Fibroblast of upper back skin (primary cell): ENCODE measurements at regions not wholly inside any gene's neighbourhood (a gene's known extent, or its start where the extent isn't known, plus 50 kb on each side); places are given as distances from the start of the nearest gene placed in this dataset.
"Not testable (repeated sequence)": the region's sequence is repeated elsewhere in the genome, so short reads cannot be mapped to it uniquely, and the experiment has no call there.

Experiments used
- DNase-seq: peaks from one replicate; pipeline ENCODE4 v3.0.0-alpha.2; 2013

DNA sequence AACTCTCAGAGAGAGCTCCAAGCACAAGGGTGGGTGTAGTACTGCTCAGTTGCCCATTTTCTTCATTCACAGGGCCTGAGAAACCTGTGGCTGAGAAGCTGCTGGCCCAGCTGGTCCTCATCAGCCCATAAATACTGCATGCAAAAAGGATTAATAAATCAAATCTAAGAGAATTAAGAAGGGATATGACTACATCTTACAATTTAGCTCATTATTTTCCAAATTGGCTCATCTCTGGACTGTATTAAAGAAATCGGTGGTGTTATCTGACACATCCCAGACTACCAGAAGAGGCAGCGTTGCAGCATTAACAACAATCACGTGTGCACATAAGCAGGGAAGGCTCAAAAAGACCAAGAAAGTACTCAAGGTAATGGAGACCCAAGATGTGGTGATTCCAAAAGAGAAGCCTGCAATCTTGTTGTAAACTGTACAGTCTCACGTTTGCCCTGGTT is 90.7 kb downstream of the CD24 start:
- DNase-seq: no peak

DNA sequence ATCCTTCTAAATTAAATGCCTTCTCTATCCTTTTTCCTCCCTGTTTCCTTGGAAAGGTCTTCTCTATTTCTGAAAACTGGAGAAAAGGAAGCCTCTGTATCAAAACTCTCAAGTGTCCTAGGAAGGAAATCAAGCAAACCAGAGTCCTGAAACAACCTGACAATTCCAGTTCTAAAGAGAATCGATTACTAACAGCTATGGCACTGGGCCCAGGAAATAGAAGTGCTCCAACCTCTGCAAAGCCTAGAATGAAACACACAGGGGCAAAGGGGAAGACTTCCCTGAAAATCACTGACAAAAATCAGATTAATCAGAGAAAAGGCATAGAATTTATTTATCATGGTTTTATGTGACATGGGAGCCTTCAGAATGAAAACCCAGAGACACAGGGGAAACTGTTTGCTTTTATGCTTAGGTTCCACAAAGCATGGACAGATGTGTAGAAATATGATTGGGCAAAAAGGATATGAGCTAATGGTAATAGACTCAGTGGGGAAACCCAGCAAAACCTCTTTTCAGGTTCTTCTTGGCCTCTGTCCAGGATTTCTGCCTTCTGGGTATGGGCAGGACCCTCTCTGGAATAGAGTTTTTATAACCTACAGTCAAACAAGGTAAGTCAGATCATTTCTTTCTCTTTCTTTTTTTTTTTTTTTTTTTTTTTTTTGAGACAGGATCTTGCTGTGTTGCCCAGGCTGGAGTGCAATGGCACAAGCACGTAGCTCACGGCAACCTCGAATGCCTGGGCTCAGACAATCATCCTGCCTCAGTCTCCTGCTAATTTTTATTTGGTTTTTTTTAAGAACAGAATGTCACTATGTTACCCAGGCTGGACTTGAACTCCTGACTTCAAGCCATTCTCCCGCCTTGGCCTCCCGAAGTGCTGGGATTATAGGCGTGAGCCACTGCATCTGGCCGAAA is 91.7 kb downstream of the CD24 start:
- no peak for DNase-seq

DNA sequence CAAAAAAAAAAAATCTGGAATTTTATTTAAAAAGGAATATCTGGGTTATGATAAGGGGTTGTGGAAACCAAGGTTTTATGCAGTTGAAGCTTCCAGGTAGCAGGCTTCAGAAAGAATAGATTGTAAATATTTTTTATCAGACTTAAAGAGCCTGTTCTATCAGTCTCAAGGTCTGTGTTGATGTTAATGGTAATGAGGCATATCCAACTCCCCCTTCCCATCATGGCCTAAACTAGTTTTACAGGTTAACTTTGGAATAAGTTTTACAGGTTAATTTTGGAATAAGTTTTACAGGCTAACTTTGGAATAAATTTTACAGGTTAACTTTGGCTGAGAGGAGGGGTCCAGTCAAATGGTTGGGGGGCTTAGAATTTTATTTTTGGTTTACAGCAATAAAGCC is 92.4 kb downstream of the CD24 start:
- DNase-seq: no peak

DNA sequence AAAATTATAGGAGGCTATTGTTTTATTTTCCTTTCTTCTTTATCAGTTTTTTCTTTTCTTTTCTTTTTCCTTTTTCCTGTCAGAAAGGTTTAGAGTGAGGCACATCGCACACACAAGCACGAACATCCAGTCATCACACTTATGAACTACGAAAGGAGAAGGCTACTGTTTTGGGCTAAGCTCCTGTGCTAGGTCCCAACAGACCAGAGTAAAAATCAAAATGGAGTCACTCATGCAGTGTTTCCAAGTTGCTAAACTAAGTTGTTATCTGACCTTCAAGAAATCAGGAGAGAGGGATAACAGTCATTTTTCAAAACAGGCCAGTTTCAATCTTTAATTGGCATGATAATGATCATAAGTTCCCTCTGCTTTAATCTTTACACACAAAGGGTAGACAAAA is 93.6 kb downstream of the CD24 start:
- DNase-seq: no peak

DNA sequence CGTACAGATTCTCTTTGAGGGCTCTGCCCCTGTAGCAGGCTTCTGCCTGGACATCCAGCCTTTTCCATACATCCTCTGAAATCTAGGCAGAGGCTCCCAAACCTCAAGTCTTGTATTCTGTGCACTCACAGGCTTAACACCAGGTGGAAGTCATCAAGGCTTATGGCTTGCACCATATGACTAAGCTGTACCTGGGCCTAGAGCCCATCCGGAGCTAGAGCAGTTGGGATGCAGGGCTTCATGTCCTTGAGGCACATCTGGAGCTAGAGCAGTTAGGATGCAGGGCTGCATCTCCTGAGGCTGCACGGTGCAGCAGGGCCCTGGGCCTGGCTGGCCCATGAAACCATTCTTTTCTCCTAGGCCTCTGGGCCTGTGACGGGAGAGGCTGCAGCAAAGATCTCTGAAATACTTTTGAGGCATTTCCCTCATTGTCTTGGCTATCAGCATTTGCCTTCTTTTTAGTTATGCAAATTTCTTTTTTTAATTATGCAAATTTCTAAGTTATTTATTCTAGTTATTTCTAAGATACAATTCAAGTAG is 98.7 kb downstream of the CD24 start:
- no peak for DNase-seq

DNA sequence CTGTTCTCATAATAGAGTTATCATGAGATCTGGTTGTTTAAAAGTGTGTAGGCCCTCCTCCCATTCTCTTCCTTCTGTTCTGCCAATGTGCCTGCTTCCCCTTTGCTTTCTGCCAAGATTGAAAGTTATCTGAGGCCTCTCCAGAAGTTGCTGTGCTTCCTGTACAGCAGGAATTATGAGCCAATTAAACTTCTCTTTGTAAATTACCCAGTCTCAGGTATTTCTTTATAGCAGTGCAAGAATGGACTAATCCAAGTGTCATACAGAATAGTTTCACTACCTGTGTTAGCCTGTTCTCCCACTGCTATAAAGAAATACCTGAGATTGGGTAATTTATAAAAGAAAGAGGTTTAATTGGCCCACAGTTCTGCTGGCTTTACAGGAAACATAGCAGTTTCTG is 100.0 kb downstream of the CD24 start:
- DNase-seq: no peak

DNA sequence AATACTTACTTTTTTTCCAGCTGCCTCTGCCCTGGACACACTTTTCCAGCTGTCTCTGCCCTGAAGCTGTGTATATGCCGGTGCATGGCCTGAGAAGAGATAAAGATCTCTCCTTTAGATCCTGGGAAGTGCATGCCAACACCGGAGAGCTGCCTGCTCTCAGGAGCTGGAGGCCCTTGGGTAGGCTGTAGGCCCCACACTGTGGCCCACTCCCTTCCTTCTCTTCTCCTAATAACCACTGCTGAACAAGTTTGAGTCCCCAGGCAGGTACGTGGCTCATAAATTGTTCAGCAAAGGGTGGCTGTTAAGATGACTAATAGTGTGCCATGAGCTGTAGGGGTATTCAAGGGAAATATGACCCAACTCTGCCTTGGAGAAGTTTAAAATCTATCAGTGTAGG is 102.5 kb downstream of the CD24 start:
- no peak for DNase-seq

DNA sequence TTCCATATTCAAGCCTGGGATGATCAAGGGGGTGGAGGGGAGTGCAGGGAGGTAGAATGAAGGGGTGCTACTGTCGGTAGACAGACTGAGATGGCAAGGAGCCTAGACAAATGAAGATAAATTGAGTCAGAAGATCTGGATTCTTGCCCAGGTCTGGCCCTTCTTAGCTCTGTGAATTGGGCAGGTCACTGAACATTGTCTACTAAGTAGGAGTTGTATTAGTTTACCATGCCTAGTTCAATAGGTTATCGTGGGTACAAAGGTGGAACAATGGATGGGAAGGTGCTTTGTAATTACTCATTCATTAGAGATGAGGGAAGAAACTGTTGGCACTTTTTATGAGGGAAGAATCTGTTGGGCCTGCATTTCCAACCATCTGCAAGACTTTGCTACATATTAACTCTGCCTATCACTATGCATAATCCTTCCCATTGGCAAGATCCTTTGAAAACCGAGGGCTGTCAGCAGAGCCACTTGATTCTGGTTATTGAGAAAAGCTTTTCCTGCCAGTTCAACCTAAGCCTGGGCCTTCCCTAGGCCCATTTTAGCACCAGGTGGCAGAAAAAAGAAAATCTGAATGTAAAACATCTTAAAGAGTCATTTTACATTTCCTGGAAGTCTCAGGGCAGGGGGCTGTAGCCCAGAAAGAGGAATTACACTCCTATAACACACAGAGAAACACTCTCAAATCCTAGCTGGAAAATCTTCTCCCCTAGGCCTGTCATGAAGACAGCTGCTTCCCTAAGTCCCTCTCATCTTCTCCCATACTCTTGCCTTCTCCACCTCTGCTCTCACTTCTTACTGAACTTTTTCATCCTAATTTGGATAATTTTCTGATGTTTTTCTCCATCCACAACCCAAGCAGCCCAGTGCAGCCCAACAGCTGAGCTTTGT is 103.5 kb downstream of the CD24 start:
- DNase-seq: peak; percentile 29

DNA sequence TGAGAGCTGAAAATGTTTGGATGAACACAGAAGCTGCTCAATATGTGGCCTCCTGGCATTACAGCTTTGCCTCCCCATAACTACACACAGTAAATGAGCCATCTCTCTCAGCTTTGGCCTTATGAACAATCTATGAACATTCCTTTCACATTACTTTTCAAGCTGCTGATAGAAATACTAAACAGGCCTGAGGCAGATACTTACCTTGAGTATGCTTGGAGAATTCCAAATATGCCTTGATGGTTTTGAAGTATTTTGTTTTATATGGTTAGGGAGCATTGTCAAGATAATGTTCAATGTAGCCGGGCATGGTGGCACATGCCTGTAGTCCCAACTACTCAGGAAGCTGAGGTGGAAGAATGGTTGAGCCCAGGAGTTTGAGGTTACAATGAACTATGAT is 104.5 kb downstream of the CD24 start:
- peak; percentile 90 for DNase-seq

DNA sequence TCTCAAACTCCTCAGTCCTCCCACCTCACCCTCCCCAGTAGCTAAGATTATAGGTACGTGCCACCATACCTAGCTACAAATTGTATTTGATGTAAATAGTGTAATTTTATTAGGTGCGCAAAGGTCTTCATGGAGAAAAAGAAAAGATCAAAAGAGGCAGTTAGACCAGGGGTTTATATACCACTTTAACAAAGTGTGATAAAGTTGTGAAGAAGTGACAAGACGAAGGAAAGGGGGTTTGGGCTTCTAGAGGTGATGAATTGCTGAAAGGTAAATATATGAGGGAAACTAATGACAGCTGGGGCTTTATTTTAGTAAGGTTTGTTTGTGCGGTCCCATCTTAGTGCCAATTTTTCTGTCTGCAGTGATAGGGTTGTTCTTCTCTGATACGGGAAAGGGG is 105.3 kb downstream of the CD24 start:
- no peak for DNase-seq

DNA sequence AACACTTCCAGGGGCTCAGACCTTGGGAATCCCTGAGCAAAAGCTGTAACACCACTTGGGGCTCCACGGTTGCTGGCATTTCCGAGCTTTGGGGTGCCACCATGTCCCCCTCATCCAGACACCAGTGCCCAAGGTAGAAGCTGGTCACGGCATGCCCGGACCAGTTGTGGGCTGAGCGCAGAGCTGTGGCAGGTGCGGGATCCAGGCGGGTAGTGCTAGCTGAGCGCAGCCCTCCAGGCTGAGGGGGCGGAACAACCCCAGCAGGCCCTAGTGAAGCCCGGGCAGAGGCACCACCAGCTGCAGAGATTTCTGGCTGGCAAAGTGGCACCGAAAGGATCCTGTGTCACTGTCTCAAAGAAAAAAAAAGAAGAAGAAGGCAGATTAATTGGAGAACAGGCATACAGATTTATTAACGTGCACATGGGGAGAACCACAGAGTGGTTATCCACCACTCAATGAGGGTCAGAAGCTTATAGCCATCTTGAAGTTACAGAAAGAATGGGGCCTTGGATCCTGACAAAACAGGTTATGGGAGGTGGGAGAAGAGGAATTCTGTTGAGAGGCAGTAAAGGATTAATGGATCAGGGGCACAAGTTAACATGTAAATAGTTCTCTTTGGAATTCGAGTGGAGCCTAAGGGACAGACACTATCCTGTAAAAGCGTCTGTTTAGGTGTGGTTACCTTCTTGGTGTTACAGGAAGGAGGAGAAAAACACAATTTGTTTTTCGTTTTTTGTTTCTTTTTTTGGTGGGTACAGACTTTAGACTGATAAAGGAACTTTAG is 107.5 kb downstream of the CD24 start:
- DNase-seq: no peak

DNA sequence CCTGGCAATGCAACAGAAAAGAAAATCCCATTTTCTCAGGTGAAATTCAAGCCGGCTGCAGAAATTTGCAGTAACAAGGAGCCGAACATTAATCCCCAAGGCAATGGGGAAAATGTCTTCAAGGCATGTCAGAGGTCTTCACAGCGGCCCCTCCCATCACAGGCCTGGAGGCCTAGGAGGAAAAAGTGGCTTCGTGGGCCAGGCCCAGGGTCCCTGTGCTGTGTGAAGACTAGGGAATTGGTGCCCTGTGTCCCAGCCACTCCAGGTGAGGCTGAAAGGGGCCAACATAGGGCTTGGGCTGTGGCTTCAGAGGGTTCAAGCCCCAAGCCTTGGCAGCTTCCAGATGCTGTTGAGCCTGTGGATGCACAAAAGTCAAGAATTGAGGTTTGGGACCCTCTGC is 111.7 kb downstream of the CD24 start:
- no peak for DNase-seq

DNA sequence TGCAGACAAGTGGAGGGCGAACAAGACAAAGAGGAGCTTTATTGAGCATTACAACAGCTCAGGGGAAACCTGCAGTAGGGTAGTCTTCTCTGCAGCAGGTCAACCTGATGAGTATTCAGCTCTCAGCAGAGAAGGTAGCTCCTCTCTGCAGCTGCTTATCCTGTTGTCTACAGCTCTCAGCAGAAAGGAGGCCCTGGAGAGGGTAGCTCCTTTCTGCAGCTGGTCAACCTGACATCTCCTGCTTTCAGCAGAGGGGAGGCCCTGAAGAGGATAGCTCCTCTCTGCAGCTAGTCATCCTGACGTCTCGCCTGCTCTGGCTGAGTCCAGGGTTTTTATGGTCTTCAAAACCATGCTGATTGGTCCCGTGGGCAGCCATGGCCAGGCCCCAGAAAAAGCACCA is 113.6 kb downstream of the CD24 start:
- no peak for DNase-seq

DNA sequence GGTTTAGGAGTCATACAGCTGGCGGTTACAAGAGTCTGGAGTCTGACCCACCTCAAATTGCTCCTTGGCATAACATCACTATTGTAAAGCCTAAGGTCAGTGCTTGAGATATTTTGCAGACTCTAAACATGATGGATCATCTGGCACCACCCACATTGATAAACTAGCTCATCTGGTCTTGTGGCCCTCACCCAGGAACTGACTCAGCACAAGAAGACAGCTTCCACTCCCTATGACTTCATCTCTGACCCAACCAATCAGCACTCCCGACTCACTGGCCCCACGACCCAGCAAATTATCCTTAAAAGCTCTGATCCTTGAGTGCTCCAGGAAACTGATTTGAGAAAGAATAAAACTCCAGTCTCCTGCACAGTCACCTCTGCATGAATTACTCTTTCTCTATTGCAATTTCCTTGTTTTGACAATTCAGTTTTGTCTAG is 115.9 kb downstream of the CD24 start:
- DNase-seq: peak; percentile 78

DNA sequence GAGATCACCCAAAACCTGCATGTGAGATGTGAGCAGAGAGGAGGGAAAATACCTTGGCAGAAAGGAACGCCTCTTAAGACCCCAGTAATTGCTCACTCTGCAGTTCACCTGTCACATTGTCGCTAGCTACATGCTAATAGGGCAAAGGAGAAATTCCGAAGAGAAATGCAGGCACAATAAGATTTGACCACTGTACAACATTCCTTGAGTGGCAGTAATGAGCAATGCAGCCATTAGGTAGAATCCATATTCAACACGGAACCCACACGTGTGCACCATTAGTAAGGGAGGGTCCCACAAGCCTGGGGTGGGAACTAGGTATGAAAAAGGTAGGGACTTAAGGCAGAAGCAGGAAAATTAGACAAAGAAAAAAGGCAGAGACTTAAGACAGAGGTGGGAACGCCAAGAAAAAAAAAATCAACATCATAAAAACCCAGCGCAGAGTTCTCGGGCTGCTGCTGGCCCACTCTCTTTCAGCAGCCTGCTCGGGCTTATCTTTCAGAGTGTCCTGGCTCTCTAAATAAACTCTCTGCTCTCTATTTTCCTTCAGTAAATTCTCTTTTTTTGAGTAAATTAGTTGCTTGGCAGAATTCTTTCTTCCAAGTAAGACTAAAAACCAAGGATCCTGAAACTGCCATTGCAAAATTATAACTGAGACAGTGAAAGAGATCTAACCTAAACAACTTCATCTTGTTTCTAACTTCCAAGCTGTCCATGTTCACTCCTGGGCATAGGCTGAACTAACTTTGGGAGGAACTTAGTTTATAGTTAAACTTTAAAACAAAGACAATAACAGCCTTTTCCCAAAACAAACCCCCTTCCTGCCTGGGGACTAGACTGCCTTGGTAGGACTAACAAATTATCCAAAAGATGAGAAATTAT is 116.5 kb downstream of the CD24 start:
- DNase-seq: no peak

DNA sequence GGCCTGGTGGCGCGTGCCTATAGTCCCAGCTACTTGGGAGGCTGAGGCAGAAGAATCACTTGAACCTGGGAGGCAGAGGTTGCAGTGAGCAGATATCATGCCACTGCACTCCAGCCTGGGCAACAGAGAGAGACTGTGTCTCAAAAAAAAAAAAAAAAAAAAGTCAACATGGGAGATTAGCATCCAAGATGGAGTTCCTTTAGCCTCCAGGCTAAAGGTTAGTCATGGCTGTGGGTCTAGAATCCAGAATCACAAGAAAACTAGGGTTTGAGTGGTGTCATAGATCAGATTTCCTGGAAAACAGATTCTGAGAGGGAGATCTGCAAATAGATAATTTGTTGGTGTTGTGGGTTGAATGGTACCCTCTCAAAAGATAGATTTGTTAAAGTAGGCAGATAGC is 117.2 kb downstream of the CD24 start:
- DNase-seq: not testable (repeated sequence)

DNA sequence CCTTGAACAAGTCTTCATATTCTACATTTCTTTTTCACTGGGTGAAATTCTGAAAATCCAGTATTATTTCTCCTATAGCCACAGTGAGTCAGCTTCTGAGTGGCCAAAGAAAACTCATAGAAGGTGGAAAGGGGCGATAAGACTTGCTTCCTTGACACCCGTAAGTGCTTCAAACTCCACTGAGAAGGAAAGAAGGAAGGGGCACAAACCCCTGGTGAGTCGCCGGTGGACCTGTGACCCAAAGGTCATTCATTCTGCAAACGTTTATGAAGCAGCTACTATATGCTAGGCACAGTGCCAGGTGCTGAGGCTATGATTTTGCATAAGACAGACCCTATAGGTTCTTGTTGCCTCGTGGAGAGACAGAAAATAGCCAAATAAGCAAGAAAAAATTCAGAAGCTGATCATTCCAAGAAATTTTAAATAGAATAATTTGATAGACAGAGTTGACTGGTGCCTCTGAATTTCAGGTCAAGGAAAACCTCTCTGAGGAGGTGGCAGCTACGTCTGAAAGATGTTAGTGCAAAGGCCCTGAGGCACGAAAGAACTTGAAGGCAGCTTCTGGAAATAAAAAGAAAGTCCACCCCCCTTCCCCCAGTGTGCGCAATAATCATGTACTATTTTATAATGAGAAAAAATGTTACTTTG is 118.2 kb downstream of the CD24 start:
- no peak for DNase-seq

DNA sequence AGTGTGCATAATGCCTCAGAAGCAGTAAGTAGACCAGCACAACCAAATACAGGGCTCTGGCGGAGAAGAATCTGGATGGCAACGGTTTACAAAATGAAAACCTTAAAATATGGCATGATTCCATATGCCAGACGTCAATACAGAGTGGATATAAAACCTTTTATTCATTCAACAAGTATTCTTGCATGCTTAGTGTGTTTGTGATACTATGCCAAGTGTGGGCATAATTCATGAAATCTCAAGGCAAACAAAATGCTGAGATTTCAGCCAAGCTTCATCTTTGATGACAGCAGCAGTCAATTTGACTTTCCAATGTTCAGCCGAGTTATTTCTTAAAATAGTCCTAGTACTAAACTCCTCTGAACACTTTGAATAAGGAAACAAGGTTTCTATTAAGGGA is 119.4 kb downstream of the CD24 start:
- DNase-seq: no peak

DNA sequence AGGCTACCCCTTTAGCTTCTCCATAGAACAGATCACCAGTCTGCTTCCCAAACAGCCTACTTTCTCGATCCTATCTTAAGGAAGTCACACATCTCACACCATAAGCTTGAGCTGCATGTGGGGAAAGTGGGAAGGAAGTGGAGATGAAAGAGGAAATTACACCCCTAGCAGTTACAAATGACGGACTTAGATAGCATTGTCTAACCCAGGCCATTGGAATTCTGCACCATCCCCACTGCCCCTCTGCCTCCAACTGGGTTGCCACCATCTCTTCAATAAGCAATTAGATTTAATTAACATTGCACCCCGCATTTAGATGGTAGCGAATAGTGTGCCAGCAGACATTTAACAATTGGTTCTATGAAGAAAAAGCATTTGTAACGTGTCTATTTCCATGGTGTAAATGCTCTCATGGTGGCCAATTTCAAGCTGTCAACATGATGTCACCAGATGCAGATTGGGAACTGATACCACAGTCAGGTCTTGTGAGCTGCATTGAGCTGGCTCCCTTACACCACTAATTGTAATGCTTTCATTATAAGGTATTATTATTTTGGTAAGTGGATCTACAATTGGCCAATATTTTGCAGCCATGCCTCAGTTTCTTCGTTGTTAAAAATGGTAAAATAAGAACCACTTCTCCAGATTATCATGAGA is 124.7 kb downstream of the CD24 start:
- no peak for DNase-seq

DNA sequence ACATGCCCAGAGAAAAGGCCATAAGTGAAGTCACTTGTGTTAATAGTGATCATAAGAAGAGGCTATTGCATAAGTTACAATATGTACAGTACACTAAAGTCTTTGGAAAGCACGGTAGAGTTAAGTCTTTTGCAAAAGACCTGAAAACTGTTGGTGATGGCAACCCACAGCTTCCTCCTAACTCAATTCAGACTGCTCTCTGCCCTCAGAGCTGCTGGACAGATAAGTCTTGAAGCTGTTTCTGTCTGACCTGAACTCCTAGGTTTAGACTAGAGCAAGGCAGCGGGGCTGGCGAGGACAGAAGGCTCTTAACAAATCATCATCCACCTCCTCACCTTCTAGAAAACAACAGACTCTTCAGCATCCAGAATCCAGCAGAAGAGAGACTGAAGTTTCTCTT is 125.4 kb downstream of the CD24 start:
- DNase-seq: no peak

DNA sequence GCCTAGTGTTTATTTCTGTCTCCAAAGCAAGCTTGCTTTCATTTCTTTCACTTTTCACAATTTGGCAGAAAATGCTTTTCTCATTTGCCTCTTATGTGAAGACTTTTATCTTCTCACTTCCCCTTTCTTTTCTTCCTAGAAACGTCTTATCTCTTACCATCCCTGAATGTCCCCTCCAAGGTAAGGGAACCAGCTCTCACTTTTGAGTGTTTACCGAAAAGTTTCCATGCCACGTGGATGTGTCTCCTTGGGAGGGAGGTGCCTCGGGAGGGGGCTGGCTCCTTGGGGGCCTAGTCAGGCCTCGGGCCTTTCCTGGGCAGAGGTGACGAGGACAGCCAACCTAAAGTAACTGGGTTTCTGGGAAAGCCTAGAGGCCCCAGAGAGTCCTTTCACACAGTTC is 127.4 kb downstream of the CD24 start:
- no peak for DNase-seq
